Endothelial cell of umbilical vein (primary cell): ENCODE measurements at regions not wholly inside any gene's neighbourhood (a gene's known extent, or its start where the extent isn't known, plus 50 kb on each side); places are given as distances from the start of the nearest gene placed in this dataset.

ENCODE experiments used
- BruUV-seq: library from RNA; stranded (reverse); fragments of 400-500 nt; replicated peaks from 2 replicates; lab custom pipeline; 2021; lab: Mats Ljungman, UMichigan
- CTCF ChIA-PET: fragments of 300-600, 350-600 bp; sonication (Branson Sonifier 250); formaldehyde crosslinking; loops from one replicate; lab custom pipeline; 2021; ENCODE audit warnings: antibody characterized with exemption, inconsistent platforms; lab: Charles Lee
- POLR2A ChIA-PET: fragments of 300-600, 350-600 bp; sonication (Branson Sonifier 250); formaldehyde crosslinking; loops from one replicate; lab custom pipeline; 2021; ENCODE audit warnings: antibody characterized with exemption, inconsistent platforms; lab: Charles Lee
- DNase-seq: peaks from one replicate; pipeline ENCODE4 v3.0.0-alpha.2; 2011; ENCODE audit warnings: low read depth, low spot score
- FAIRE-seq: peaks from 2 replicates; lab custom pipeline; 2011; peaks lifted over from hg19 to GRCh38; lab: Jason Lieb, UNC
- H2AFZ ChIP-seq: 2 replicates; pipeline ENCODE4 v1.6.0; 2012; ENCODE audit warnings: low read depth, low read length, control low read depth, inconsistent platforms
- H3K27ac ChIP-seq: 2 replicates; pipeline ENCODE4 v1.5.1; 2011; ENCODE audit warnings: low read depth, mild to moderate bottlenecking, control low read depth, low read length, moderate library complexity; ENCODE audit not compliant: insufficient read depth
- H3K27me3 ChIP-seq, 2 experiments: 2 replicates each; pipeline versions ENCODE4 v1.6.0 to v1.6.1; 2011; ENCODE audit warnings: low read length in 2 of 2, mixed read lengths in 1 of 2; ENCODE audit not compliant: control insufficient read depth in 2 of 2, insufficient read depth in 2 of 2
- H3K36me3 ChIP-seq, 2 experiments: 2 replicates in 1 of 2; 3 replicates in 1 of 2; pipeline ENCODE4 v1.5.1; 2011; ENCODE audit warnings: low read length in 2 of 2, mild to moderate bottlenecking in 1 of 2, moderate library complexity in 1 of 2; ENCODE audit not compliant: control insufficient read depth in 2 of 2, insufficient read depth in 2 of 2; ENCODE audit errors: extremely low read depth in 1 of 2
- H3K4me1 ChIP-seq: 3 replicates; pipeline ENCODE4 v1.5.1; 2011; ENCODE audit warnings: mild to moderate bottlenecking, low read length; ENCODE audit not compliant: control insufficient read depth, insufficient read depth; ENCODE audit errors: extremely low read depth
- H3K4me2 ChIP-seq: 2 replicates; pipeline ENCODE4 v1.6.1; 2011; ENCODE audit warnings: low read length, control low read depth, mixed read lengths; ENCODE audit not compliant: insufficient read depth
- H3K4me3 ChIP-seq, 3 experiments: fragments of 200-600 bp in 1 of 3; sonication (generic), shearing (Covaris generic) in 1 of 3; replicated peaks in 1 of 3; 2 replicates each; pipeline ENCODE4 v1.5.1; 2011 to 2016; ENCODE audit warnings: control low read depth in 3 of 3, low read length in 3 of 3, mild to moderate bottlenecking in 2 of 3, inconsistent platforms in 1 of 3, low read depth in 1 of 3, moderate library complexity in 1 of 3; ENCODE audit not compliant: insufficient read depth in 1 of 3
- H3K79me2 ChIP-seq: 2 replicates; pipeline ENCODE4 v1.6.0; 2012; ENCODE audit warnings: low read length, inconsistent platforms; ENCODE audit not compliant: control insufficient read depth, insufficient read depth
- H3K9ac ChIP-seq: replicated peaks from 2 replicates; pipeline ENCODE3; 2011; ENCODE audit warnings: low read length, control low read depth; ENCODE audit not compliant: insufficient read depth; ENCODE audit errors: extremely low read depth
- H3K9me1 ChIP-seq: replicated peaks from 3 replicates; pipeline ENCODE4 v1.6.0; 2011; ENCODE audit warnings: mild to moderate bottlenecking, low read length; ENCODE audit not compliant: control insufficient read depth, insufficient read depth; ENCODE audit errors: extremely low read depth
- H3K9me3 ChIP-seq: replicated peaks from 2 replicates; pipeline ENCODE4 v1.5.1; 2012; ENCODE audit warnings: low read length, inconsistent platforms; ENCODE audit not compliant: control insufficient read depth, insufficient read depth
- H4K20me1 ChIP-seq: replicated peaks from 2 replicates; pipeline ENCODE3; 2011; ENCODE audit warnings: mild to moderate bottlenecking, low read length; ENCODE audit not compliant: control insufficient read depth, insufficient read depth; ENCODE audit errors: extremely low read depth
- CTCF ChIP-seq, 2 donors: IDR thresholded peaks; 1 replicate in 1 of 2; 2 replicates in 1 of 2; pipeline ENCODE4 v1.5.1; 2011; ENCODE audit warnings: low read length in 2 of 2, mild to moderate bottlenecking in 2 of 2, moderate library complexity in 2 of 2, control low read depth in 1 of 2, inconsistent platforms in 1 of 2, low read depth in 1 of 2; ENCODE audit not compliant: insufficient read depth in 1 of 2; ENCODE audit errors: extremely low read depth in 1 of 2
- EZH2 ChIP-seq: IDR thresholded peaks from 2 replicates; pipeline ENCODE4 v1.6.1; 2012; ENCODE audit warnings: borderline replicate concordance, low read depth, mild to moderate bottlenecking, moderate library complexity, low read length, inconsistent platforms; ENCODE audit not compliant: severe bottlenecking
- FOS ChIP-seq: IDR thresholded peaks from 2 replicates; pipeline ENCODE4 v1.6.1; 2011; ENCODE audit warnings: mild to moderate bottlenecking, low read length, moderate library complexity, borderline replicate concordance; ENCODE audit not compliant: insufficient read depth
- GATA2 ChIP-seq: IDR thresholded peaks from 2 replicates; pipeline ENCODE4 v1.7.0; 2011; ENCODE audit warnings: low read depth, mild to moderate bottlenecking, moderate library complexity, mixed read lengths, low read length; ENCODE audit not compliant: insufficient read length, insufficient read depth
- JUN ChIP-seq: IDR thresholded peaks from 2 replicates; pipeline ENCODE4 v1.6.1; 2011; ENCODE audit warnings: borderline replicate concordance, low read depth; ENCODE audit not compliant: insufficient read length, insufficient read depth
- MAX ChIP-seq: IDR thresholded peaks from 2 replicates; pipeline ENCODE4 v1.6.1; 2011; ENCODE audit not compliant: insufficient read depth, insufficient read length
- MYC ChIP-seq: IDR thresholded peaks from one replicate; pipeline ENCODE4 v1.6.1; 2011; ENCODE audit warnings: mild to moderate bottlenecking, low read depth, low read length
- POLR2A ChIP-seq: IDR thresholded peaks from 2 replicates; pipeline ENCODE4 v1.6.1; 2012; ENCODE audit warnings: low read depth, mild to moderate bottlenecking, control low read depth, low read length
- POLR2AphosphoS5 ChIP-seq: IDR thresholded peaks from 2 replicates; pipeline ENCODE4 v1.6.1; 2012; ENCODE audit warnings: low read depth, mild to moderate bottlenecking, control low read depth, low read length, moderate library complexity; ENCODE audit not compliant: insufficient read depth
- dilution Hi-C: fragments of 300-500 bp; cut with MboI; formaldehyde crosslinking; loops from one replicate; pipeline ENCODE4 v1.15.0; 2019; ENCODE audit warnings: low sequenced_read_pairs; ENCODE audit not compliant: extremely low pct_ligation_motif_present
- intact Hi-C: fragments of 100-400 bp; cut with micrococcal nuclease; formaldehyde crosslinking; loops from one replicate; pipeline ENCODE4 v1.10.0; 2022

DNA sequence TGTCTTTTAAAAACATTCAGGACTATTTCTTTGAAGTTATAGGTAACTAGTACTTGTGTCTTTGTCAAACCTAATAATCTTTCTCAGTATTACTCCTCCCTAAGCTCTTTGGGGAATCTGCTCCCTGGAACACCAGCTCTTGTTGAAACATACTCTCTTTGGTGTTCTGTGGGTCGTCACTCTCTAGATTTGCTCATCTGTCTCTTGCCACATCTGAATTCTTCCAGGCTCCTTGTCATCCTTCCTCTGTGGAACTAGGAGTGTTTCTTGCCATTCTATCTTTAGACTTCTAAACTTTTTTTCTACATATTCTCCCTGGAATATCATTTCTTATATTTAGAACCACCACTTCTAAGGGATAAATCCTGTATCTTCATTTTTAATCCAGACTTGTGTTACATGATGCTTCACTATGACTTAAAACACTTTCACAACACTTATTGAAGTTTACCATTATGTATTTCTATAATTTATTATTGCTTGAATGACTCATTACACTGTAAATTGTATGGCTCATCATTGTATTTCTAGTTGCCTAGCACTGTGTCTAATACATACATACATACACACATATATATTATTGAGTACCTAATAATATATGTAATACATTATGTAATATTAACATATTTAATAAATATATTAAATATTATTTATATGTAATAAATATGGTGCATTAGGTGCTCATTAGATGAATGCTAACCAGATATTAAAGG, 186.1 kb downstream of the TMA16 start:
- Histone ChIP-seq H3K4me2 (no peak overlapping the region), H3K79me2 (no peaks in the 10 kb centered on the region), H3K9me1 (no peaks in the 10 kb centered on the region), H3K9me3 (peaks cover 2% of the 10 kb centered on the region), H3K36me3 (no peaks in the 10 kb centered on the region), H4K20me1 (no peaks in the 10 kb centered on the region), H3K4me1 (no peaks in the 10 kb centered on the region), H3K4me3 (no peak overlapping the region), H3K27me3 (no peaks in the 10 kb centered on the region), H3K9ac (no peak overlapping the region), H2AFZ (no peak overlapping the region), H3K27ac (no peak overlapping the region)
- TF ChIP-seq MYC, result no peak
- no peak for TF ChIP-seq POLR2AphosphoS5
- no peak for TF ChIP-seq CTCF (IDR thresholded peaks at IDR 0.05; ENCODE audit: extremely low read depth in 1 of 2, insufficient read depth in 1 of 2, low read depth in 1 of 2, low read length in 2 of 2)
- no peak for TF ChIP-seq JUN
- TF ChIP-seq FOS, result no peak
- TF ChIP-seq GATA2, result no peak
- TF ChIP-seq EZH2, result no peak
- TF ChIP-seq POLR2A, result no peak
- TF ChIP-seq MAX, result no peak
- CTCF ChIA-PET, result interaction anchor here (1.0 kb wide), 1 partner anchor 130 kb away, joined by 3 read pairs; no protein-coding TSS in a partner anchor
- DNase-seq, result no peak
- intact Hi-C loops, result loop anchor here (5.0 kb wide), 1 partner anchor 123 kb away; no protein-coding TSS in a partner anchor
- POLR2A ChIA-PET, result no interaction called here
- dilution Hi-C loops, result no loop called here
- no peak for FAIRE-seq
- BruUV-seq, result no TSS peak
